ENCODE measurements at regions not wholly inside any gene's neighbourhood (a gene's known extent, or its start where the extent isn't known, plus 50 kb on each side); places are given as distances from the start of the nearest gene placed in this dataset.

DNA sequence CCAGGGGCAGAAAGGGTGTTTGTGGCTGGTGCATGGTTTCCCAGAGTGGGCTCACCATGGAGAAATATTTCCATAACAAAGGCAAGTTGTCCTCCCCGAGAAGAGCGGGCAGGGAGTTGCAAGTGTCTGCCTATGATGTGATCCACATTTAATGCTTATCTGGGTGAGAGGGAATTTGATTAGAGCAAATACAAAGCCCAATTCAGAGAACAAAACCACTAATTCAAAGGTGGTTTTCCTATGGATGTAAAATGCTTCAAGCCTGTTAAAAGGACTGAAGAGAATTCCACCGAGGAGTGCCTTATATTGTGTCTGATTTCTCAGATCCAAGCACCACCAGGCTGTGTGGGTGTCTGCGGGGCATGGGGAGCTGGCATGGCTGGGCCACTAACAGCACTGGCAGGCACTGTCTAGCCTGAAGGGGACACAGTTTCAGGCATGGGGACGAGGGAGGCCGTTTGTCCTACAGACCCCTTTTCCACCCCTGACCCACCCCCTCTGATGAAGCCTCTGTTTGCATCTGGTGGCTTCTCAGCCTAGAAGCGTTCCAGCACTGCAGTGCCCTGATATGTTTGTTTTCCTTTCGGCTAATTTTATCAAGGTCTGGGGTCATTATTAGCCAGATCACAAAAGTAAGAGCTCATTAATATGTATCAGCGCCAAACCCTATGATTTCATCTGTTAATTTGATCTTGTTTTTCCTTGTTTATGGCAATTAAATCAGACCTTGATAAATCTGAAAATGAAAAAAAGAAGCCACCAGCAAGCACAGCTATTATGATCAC is 357.3 kb downstream of the HRH4 start:
- TF ChIP-seq CTCF (conservative IDR thresholded peaks at IDR 0.05; ENCODE audit: low read depth, low read length) (no peak), USF2 (IDR thresholded peaks at IDR 0.05; ENCODE audit: low read depth, low read length) (no peak)
